Embryonic facial prominence (tissue), 1 donor: ENCODE measurements at regions not wholly inside any gene's neighbourhood (a gene's known extent, or its start where the extent isn't known, plus 50 kb on each side); places are given as distances from the start of the nearest gene placed in this dataset.
A peak's percentile ranks its signal among the peaks of the same experiment; 100 is the strongest.
"Not testable (repeated sequence)": the region's sequence is repeated elsewhere in the genome, so short reads cannot be mapped to it uniquely, and the experiment has no call there.

Source experiments
- DNase-seq: peaks from one replicate; pipeline ENCODE4 v3.0.0-alpha.2; 2016; ENCODE audit errors: extremely low spot score

DNA sequence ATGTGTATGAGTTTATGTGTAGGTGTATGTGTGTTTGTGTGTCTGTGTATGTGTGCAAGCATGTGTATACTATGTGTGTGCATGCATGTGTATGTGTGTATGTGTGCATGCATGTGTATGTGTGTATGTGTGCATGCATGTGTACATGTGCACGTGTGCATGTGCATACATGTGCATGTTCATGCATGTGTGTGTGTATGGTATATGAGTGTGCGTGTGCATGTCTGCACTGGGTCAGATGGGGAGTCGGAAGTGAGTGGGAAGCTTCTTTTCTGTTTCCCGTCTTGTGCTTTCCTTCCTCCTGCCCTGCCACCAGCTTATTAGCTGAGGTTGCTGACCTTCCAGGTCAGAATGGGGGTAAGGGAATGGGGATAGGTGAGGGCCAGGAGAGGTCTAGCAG is 174.7 kb downstream of the MAP2K4 start:
- no peak for DNase-seq

DNA sequence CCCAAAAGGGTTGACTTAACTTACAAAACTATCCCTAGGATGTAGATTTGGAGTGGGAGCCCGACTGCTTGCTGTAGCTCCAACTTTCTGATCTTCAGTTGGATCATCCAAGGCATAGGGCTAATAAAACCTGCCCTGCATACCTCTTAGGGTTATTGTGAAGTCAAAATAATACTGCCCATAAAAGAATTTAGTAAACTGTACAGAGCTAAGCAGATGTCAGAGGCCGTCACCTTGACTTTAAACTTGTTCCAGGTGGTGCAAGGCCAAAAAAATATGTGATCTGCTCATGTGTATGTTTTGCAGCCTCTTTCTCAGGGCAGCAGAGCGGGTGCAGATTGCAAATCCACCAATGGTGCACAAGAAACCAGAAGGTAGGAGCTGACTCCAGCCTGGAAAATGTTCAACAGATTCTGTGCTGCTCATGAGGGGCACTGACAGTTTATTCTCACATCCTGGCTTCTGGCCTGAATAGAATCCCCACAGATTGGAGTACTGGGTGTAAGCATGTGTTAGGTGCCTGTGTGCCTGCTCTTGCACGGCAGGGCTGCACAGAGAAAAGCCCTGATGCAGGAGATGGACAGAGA is 180.7 kb downstream of the MAP2K4 start:
- no peak for DNase-seq

DNA sequence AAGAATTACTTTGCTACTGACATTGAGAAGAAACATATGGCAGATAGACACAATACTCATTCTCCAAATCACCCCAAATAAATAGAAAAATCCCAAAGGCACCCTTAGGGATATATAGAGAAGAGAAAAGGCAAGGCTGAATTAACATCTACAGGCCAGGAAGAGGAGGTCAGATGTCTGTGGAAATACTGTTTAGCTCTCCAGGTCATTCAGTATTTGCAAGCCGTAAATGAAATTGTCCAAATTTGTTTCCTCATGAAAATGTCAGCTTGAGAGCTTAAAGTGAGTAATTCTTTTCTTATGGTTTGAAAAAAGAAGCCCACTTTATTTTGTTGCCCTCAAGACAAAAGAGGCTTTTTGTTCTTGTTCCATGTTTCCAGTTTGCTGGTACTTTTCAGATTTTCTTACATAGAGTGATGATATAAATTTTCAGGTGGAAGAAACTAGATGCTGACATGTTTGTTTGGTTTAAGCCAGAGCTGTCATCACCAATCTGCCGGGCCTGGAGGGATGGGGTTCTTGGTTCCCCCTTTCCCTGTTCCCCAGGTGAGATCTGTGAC is 189.0 kb downstream of the MAP2K4 start:
- DNase-seq, result no peak

DNA sequence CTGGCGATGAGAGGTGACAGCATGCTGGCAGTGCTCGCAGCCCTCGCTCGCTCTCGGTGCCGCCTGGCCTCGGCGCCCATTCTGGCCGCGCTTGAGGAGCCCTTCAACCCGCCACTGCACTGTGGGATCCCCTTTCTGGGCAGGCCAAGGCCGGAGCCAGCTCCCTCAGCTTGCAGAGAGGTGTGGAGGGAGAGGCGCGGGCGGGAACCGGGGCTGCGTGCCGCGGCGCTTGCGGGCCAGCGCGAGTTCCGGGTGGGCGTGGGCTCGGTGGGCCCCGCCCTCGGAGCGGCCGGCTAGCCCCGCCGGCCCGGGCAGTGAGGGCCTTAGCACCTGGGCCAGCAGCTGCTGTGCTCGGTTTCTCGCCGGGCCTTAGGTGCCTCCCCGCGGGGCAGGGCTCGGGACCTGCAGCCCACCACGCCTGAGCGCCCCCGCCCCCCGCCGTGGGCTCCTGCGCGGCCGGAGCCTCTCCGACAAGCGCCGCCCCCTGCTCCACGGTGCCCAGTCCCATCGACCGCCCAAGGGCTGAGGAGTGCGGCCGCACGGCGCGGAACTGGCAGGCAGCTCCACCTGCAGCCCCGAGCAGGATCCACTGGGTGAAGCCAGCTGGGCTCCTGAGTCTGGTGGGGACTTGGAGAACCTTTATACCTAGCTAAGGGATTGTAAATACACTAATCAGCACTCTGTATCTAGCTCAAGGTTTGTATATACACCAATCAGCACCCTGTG is 200.2 kb downstream of the MAP2K4 start:
- DNase-seq, result not testable (repeated sequence)

DNA sequence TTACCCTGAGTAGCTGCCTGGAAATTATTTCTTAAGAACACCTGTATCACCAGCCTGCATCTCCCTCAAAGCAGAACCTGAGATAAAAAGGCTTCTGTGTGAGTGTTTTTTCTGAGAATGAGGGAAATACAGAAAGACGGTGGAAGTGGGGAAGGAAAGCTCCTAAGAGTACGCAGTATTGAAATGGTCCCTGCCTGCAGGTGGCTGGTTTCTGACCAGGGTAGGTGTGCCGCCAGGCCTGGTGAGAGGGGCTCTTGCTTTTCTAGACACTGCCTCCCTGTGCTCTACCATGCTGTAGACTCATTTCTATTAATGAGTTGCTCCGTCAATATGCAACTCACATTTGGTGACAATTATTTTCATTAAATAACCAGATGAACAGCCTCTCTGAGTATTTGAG is 201.7 kb downstream of the MAP2K4 start:
- no peak for DNase-seq

DNA sequence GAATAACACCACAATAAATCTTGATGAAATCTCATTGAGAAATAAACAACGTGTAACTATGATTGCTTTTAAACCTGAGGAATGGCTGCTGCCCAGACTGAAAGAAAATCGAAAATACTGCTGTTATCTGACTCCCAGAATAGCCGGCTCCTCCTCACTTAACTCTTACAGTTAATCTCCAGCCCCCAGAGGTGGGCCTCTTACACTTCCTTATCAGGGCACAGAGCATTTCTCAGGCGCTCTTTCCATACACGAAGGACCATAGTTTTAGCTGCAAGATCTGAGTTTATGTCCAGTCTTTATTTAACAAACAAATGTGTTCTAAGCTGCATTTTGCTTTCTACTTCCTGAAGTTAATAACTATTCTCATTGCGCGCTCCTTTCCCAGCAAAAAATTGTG is 206.9 kb downstream of the MAP2K4 start:
- DNase-seq, result no peak

DNA sequence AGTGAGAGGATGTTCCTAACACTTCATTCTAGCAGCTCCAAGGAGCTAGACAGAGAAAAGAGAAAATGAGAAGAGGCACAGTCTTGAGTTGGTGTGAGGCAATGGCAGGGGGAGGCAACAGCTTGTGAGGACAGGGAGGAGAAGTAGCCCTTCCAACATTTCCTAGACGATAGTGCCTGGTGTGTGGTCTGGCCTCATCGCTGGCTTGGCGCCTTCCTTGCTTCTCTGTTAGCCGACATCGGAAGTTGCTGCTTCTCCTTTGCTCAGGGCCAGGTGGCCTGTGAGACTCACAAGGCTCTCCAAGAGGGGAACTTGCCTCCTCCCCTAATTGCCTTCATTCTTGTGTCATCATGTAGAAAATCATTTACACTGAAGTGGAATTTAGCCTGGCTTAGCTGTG is 208.7 kb downstream of the MAP2K4 start:
- peak; percentile 75 for DNase-seq

DNA sequence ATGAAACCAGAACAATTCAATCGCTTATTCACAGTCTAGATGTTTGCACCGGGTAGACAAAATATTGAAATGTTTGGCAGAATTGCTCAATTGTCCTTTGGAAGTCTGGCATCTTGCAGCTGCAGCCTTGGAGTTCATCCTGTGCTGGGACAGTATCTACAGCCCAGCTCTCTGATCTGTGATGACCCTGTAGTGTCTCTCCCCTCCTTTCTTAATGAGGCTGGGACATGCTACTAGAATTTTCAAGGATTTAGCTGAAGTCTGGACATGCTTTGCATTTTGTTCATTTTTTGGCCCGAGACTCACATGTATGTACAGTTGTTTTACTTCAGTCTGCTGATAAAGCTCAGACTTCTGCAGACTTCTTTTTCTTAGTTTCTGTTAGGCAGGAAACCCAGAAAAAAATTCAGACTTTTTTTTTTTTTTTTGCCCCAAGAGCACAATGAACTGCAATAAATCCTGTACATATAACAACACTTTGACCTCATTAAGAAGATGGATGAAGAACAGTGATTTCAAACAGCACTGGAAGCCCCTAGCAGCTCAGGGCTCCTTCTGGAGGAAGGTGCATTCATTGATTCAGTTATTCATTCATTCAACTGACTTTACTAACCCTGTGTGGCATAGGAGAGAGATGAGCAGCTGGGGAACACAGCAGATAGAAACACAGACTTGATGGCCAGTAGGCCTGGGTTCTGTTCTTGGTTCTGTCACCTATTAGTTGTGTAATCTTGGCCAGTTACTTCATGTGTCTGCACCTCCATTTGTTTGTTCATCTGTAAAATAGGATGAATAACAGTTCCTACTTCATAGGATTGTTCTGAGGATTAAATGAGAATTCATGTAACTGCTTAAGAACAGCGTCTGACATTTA is 210.0 kb downstream of the MAP2K4 start:
- DNase-seq, result no peak

DNA sequence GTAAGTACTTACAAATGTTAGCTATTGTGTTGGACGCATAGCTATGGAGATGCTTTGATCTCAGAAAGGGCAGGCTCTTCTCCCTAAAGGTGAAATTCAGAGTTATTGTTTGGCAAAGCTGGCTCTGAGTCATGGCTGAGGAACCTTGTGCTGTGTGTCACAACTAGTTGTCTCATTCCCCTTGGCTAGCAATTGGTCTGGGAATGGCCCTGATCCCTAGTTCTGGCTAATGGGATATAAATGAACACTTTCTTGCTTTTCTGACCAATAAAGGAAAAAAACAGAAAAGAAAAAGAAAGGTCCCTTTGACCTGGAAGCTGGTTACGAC is 210.6 kb downstream of the MAP2K4 start:
- DNase-seq, result no peak

DNA sequence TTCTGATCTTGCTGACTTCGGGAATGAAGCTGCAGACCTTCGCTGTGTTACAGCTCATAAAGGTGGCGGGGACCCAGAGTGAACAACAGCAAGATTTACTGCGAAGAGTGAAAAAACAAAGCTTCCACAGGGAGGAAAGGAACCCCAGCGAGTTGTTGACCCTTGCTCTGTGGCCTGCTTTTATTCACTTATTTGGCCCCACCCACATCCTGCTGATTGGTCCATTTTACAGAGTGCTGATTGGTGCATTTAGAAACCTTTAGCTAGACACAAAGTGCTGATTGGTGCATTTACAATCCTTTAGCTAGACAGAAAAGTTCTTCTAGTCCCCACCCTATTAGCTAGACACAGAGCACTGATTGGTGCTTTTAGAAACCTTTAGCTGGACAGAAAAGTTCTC is 218.3 kb downstream of the MAP2K4 start:
- DNase-seq, result not testable (repeated sequence)

DNA sequence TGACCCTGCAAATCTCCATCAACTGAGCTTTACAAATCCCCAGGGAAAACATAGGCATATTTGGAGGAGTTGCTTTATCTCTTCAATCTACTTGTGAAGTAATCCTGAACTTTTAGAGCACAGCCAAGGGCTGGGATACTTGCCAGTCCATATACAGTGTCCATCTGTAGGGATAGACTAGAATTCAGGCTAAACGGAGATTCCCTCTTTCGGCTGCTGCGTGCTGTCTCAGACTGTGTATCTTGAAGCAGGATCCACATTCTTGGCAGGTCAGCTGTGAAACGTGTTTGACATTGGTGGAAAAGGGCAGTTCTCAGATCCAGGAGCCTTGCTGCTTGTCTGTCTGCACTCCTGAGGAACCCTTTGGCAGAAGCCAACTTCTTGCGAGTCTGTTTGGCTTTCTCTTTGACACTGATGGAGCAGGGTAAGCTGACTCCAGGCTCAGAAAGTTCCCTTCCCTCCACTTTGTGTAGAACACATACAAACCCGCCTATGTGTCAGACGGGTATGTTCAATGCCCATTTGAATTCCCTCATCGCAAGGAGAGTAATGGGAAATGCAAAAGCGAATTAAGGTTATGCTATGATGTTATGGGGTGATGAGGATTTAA is 221.8 kb downstream of the MAP2K4 start:
- DNase-seq, result no peak

DNA sequence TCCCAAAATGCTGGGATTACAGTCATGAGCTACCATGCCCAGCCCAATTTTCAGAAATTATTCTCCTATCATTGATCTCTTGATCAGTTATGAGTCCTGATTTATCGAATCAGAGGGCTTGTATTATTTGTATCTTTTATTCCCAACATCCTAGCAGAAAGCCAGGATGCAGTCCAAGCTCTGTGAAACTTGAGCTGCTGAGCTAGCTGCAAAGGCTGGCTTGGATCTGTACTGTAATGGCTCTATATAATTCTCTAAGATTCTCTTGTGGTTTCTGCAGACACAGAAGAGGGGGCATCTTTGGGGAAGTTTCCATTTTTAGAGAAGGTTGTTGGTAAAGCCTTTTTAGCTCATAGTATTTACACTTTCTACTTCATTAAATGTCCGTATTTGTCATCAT is 227.1 kb downstream of the MAP2K4 start:
- DNase-seq, result no peak

DNA sequence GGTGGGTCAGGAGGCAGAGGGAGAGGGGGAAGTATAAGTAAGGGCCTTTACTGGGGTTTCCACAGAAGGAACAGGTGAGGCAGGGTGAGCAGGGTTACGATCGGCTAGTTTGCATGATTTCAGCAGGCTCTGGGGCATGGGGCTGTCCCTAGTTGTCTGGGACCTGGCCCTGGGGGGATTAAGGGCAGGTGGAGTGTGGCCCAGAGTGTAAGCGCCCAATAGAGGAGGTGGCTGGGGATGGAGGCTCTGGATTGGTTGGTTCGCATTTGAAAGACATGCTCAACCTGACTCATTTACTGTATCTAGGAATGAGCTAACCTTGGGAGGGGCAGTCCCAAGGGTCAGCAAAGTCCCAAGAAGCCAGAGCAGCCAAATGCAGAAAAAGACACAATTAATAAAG is 230.3 kb downstream of the MAP2K4 start:
- DNase-seq, result no peak

DNA sequence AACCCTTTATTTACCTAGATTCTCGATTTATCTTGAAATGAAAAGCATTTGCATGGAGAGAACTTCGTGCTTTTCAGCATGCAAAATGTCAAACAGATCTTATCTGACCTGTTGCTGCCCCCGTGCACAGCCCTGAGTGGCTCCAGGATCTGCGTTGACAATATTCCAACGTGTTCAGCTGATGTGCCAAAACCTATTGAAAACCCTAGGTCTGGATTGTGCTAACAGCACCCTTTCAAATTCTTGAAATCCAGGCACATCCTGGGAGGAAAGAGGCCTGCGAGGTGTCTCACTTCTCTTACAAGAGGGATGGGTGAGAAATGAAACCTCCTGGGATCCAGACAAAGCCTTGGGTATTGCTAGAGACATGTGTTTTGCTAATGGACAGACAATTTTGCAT is 231.8 kb downstream of the MAP2K4 start:
- no peak for DNase-seq

DNA sequence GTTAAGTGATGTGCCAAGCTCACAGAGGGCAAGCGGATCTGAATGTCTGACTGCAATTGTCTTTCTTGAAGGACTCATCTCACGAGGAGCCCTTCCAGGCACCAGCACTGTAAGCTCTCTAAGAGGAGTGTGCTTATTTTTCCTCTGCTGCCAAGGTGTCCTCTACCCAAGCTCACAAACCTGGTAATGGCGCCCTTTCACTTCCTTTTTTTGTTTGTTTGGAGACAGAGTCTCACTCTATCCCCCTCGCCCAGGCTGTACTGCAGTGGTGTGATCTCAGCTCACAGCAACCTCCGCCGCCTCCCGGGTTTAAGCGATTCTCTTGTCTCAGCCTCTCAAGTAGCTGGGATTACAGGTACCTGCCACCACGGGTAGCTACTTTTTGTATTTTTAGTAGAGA is 233.8 kb downstream of the MAP2K4 start:
- no peak for DNase-seq

DNA sequence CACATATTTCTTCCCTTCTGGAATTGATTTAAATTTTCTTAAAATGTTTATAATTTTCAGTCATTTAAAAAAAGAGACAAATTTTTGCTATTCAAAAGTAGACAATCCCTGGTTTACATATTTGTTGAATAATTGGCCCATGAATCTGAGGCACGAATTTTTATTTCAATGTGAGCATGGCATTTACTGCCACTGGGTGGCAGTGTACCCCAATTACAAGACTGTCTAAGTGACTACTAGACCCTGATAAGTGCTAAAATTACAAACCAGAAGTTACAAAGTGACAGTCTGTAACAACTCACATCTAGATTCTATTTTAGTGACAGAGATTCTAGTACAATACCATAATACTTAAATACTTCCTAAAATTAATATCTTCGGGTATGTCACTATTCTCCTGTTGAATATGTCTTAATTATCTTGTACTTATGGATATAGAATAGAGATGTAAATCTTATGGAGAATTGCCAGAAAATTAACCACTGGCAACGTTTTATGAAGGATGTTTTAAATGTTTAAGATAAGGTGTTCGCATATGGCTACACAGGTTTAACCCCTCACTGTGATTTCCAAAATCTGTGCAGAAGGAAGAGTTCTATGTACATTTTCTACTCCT is 235.8 kb downstream of the MAP2K4 start:
- peak; percentile 47 for DNase-seq

DNA sequence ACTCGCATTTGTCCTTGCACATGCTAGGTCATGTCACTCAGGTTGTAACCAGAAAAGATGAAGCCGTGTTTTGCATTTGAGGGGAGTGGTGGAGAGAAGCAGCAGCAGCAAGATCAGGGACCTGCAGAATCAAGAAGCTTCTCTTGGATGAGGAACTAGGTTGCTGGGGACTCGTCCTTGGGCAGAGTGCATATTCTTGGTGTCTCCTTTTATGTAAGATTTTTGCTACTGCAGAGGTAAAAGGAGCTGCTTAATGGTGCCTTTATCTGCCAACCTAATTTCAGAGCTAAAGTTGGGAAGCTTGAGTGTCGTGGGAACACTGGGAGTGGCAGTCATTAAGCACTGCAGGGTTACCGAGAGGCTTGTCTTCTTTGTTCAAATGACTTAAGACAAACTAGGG is 236.5 kb downstream of the MAP2K4 start:
- DNase-seq, result no peak

DNA sequence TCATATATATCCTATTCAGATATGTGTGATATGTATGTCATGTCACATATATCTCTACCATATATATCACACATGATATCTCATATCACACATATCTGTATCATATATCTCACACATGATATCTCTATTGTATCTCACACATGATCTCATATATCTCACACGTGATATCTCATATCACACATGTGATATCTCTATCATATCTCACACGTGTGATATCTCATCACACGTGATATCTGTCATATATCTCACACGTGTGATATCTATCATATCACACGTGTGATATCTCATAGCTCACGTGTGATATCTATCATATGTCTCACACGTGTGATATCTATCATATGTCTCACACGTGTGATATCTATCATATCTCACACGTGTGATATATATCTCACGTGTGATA is 240.7 kb downstream of the MAP2K4 start:
- DNase-seq, result no peak

DNA sequence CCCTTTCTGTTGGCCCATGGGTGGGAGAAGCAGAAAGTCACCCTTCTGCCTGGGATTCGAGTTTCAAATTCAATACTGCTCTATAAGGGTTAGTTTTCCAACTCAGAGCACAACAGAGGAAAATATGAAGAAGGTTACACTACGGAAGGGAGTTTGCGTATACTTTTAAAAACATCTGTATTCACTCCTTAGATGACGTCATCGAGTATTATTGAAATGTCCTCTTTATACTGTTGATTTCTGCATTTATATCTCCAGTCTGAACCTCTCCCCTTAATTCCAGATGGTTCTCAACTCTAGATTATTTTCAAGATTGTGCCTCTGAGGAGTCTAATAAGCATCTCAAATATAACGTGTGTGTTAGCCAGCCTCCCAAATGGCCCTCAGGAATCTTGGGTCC is 249.1 kb downstream of the MAP2K4 start:
- no peak for DNase-seq

DNA sequence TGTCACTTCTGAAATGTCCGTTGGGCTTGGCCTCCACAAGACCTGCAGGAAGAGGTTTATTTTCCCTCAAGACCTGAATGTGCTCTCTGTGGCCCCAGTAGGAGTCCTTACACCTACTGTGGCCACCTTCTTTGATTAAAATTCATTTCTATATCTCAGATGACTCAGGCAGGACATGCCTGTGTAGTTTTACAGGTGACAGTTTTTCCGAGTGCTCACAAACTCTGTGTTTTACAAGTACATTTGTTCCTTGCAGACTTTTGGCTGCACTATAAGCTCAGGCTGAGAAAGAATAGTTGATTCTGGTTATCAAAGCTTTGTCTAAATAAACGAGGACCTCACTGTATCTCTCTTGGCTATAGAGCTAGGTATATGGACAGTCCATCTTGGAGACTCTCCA is 257.1 kb downstream of the MAP2K4 start:
- DNase-seq, result no peak

DNA sequence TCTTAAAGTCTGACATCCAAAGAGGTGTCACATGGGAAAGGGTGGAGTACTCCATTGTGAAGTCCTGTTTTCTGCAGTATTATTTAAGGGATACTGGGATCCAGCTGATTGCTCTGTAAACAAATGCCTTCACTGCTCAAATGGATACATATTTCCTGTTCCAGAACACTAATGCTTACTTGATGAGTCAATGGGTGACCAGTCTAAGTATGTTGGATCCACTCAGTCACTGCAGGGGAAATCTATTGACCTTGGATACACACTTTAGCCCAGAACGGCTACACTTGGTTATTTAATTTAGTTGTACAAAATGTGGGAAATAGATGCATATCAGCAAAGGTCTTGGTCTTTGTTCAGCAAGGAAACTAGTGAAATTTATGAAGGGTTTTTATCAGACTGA is 261.4 kb downstream of the MAP2K4 start:
- DNase-seq, result no peak

DNA sequence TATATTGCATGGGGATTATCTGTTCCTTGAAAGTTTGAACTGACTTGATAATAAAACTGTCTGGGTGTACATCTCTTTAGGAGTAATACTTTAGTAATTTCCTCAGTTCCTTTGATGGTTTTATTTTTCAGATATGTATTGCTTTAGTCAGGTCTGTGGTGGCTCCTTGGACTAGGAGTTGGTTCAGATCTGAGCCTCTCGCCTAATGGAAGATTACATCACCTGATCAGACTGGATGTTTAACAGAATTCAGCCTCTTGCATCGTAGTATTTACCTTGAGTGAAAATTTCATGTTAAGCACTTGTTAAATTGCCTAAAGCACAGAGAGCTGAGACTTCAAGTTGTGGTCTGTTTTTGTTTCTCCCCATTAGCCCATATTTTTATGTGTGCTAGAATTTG is 267.3 kb downstream of the MAP2K4 start:
- DNase-seq, result no peak
